ENCODE measurements at regions not wholly inside any gene's neighbourhood (a gene's known extent, or its start where the extent isn't known, plus 50 kb on each side); places are given as distances from the start of the nearest gene placed in this dataset.

DNA sequence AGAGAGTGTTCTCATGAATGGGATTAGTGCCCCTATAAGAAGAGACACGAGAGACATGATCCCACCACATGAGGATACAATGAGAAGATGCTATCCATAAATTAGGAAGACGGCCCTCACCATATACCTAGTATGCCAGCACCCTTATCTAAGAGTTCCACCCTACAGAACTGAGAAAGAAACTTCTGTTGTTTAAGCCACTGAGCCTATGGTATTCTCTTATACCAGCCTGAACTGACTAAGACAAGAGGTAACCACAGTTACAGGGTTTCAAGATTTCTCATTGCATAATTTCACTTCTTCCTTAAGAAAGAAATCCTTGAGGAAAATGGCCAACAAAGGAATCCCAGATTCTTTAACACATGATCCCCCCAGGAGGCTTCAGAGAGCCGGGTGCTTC lies 412.4 kb downstream of the NTRK2 start:
- TF ChIP-seq, protein P1, sequence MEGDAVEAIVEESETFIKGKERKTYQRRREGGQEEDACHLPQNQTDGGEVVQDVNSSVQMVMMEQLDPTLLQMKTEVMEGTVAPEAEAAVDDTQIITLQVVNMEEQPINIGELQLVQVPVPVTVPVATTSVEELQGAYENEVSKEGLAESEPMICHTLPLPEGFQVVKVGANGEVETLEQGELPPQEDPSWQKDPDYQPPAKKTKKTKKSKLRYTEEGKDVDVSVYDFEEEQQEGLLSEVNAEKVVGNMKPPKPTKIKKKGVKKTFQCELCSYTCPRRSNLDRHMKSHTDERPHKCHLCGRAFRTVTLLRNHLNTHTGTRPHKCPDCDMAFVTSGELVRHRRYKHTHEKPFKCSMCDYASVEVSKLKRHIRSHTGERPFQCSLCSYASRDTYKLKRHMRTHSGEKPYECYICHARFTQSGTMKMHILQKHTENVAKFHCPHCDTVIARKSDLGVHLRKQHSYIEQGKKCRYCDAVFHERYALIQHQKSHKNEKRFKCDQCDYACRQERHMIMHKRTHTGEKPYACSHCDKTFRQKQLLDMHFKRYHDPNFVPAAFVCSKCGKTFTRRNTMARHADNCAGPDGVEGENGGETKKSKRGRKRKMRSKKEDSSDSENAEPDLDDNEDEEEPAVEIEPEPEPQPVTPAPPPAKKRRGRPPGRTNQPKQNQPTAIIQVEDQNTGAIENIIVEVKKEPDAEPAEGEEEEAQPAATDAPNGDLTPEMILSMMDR (conservative IDR thresholded peaks at IDR 0.05): no peak
- TF ChIP-seq ZFX (IDR thresholded peaks at IDR 0.05): no peak
